H9 (cell line): ENCODE measurements at regions not wholly inside any gene's neighbourhood (a gene's known extent, or its start where the extent isn't known, plus 50 kb on each side); places are given as distances from the start of the nearest gene placed in this dataset.

Source experiments
- DNase-seq: peaks from one replicate; pipeline ENCODE4 v3.0.0-alpha.2; 2017
- H2AFZ ChIP-seq: one replicate; pipeline ENCODE4 v1.6.1; 2013; ENCODE audit warnings: mild to moderate bottlenecking, low read length, control low read depth, moderate library complexity
- H2AK5ac ChIP-seq: 2 replicates; pipeline ENCODE4 v1.6.1; 2013; ENCODE audit warnings: low read length, control low read depth, mixed read lengths; ENCODE audit not compliant: insufficient read length
- H2BK120ac ChIP-seq: one replicate; pipeline ENCODE4 v1.6.1; 2013; ENCODE audit warnings: low read depth, mild to moderate bottlenecking, low read length, control low read depth, inconsistent platforms; ENCODE audit not compliant: poor library complexity, severe bottlenecking
- H2BK12ac ChIP-seq: 2 replicates; pipeline ENCODE4 v1.6.1; 2013; ENCODE audit warnings: low read length, control low read depth, mixed read lengths, low read depth; ENCODE audit not compliant: insufficient read length
- H2BK15ac ChIP-seq: 2 replicates; pipeline ENCODE4 v1.6.1; 2013; ENCODE audit warnings: low read depth, low read length, control low read depth
- H2BK20ac ChIP-seq: one replicate; pipeline ENCODE4 v1.6.1; 2013; ENCODE audit warnings: low read depth, mild to moderate bottlenecking, low read length, control low read depth, inconsistent platforms; ENCODE audit not compliant: poor library complexity, severe bottlenecking
- H2BK5ac ChIP-seq: 2 replicates; pipeline ENCODE4 v1.6.1; 2013; ENCODE audit warnings: low read length, control low read depth, mixed read lengths; ENCODE audit not compliant: insufficient read length
- H3K14ac ChIP-seq: 2 replicates; pipeline ENCODE4 v1.6.1; 2013; ENCODE audit warnings: low read length, control low read depth; ENCODE audit not compliant: insufficient read depth
- H3K18ac ChIP-seq: 2 replicates; pipeline ENCODE4 v1.6.1; 2013; ENCODE audit warnings: low read depth, mild to moderate bottlenecking, mixed read lengths, low read length, control low read depth; ENCODE audit not compliant: insufficient read length
- H3K23ac ChIP-seq: 2 replicates; pipeline ENCODE4 v1.6.1; 2013; ENCODE audit warnings: low read length, control low read depth, mixed read lengths, low read depth; ENCODE audit not compliant: insufficient read length
- H3K23me2 ChIP-seq: 2 replicates; pipeline ENCODE4 v1.6.1; 2013; ENCODE audit warnings: low read depth, mild to moderate bottlenecking, mixed read lengths, low read length, control low read depth; ENCODE audit not compliant: insufficient read length, poor library complexity, severe bottlenecking
- H3K27ac ChIP-seq: 2 replicates; pipeline ENCODE4 v1.5.1; 2013; ENCODE audit warnings: low read length, control low read depth, mixed read lengths, low read depth; ENCODE audit not compliant: insufficient read length
- H3K27me3 ChIP-seq: 2 replicates; pipeline ENCODE4 v1.6.1; 2013; ENCODE audit warnings: low read length, control low read depth, inconsistent platforms; ENCODE audit not compliant: insufficient read depth
- H3K4ac ChIP-seq: 2 replicates; pipeline ENCODE4 v1.6.1; 2013; ENCODE audit warnings: low read depth, mild to moderate bottlenecking, control low read depth, inconsistent platforms, low read length, moderate library complexity
- H3K4me1 ChIP-seq: 2 replicates; pipeline ENCODE4 v1.6.1; 2013; ENCODE audit warnings: low read length, control low read depth, inconsistent platforms; ENCODE audit not compliant: insufficient read depth
- H3K4me2 ChIP-seq: 2 replicates; pipeline ENCODE4 v1.6.1; 2013; ENCODE audit warnings: low read length, control low read depth, mixed read lengths; ENCODE audit not compliant: insufficient read length, insufficient read depth
- H3K56ac ChIP-seq: 2 replicates; pipeline ENCODE4 v1.6.1; 2013; ENCODE audit warnings: low read depth, mild to moderate bottlenecking, mixed read lengths, low read length, control low read depth; ENCODE audit not compliant: insufficient read length
- H3K79me1 ChIP-seq: 2 replicates; pipeline ENCODE4 v1.6.1; 2013; ENCODE audit warnings: low read depth, mild to moderate bottlenecking, moderate library complexity, low read length, control low read depth, inconsistent platforms; ENCODE audit not compliant: insufficient read depth, poor library complexity, severe bottlenecking
- H3K79me2 ChIP-seq: 2 replicates; pipeline ENCODE4 v1.6.1; 2013; ENCODE audit warnings: low read length, control low read depth, inconsistent platforms; ENCODE audit not compliant: insufficient read depth
- H3K9ac ChIP-seq: 2 replicates; pipeline ENCODE4 v1.6.1; 2013; ENCODE audit warnings: low read length, control low read depth, mixed read lengths; ENCODE audit not compliant: insufficient read length; ENCODE audit errors: extremely low read depth
- H3K9me3 ChIP-seq: one replicate; pipeline ENCODE4 v1.6.1; 2013; ENCODE audit warnings: low read depth, low read length, inconsistent platforms; ENCODE audit not compliant: control insufficient read depth
- H3T11ph ChIP-seq: one replicate; pipeline ENCODE4 v1.6.1; 2013; ENCODE audit warnings: mild to moderate bottlenecking, low read length, control low read depth, inconsistent platforms
- H4K20me1 ChIP-seq: one replicate; pipeline ENCODE4 v1.6.1; 2013; ENCODE audit not compliant: control insufficient read depth, insufficient read length, insufficient read depth
- H4K5ac ChIP-seq: 2 replicates; pipeline ENCODE4 v1.6.1; 2013; ENCODE audit warnings: low read depth, mild to moderate bottlenecking, mixed read lengths, low read length, control low read depth; ENCODE audit not compliant: insufficient read length
- H4K8ac ChIP-seq: replicated peaks from 2 replicates; pipeline ENCODE4 v1.6.1; 2013; ENCODE audit warnings: low read length, control low read depth, mixed read lengths, low read depth; ENCODE audit not compliant: insufficient read length
- H4K91ac ChIP-seq: 2 replicates; pipeline ENCODE4 v1.6.1; 2013; ENCODE audit warnings: low read depth, mild to moderate bottlenecking, moderate library complexity, mixed read lengths, low read length, control low read depth; ENCODE audit not compliant: insufficient read length
- H3K27ac Mint-ChIP-seq, 3 experiments: 2 replicates in 2 of 3; 3 replicates in 1 of 3; pipeline ENCODE4 v1.8.0; 2020 to 2021; ENCODE audit warnings: mixed read lengths in 3 of 3, mild to moderate bottlenecking in 1 of 3, moderate library complexity in 1 of 3
- H3K27me3 Mint-ChIP-seq: 2 replicates; pipeline ENCODE4 v1.8.0; 2021; ENCODE audit warnings: low read depth, mild to moderate bottlenecking, moderate library complexity, mixed read lengths
- H3K36me3 Mint-ChIP-seq, 3 experiments: 2 replicates in 2 of 3; 3 replicates in 1 of 3; pipeline ENCODE4 v1.8.0; 2020 to 2021; ENCODE audit warnings: low read depth in 3 of 3, mixed read lengths in 3 of 3; ENCODE audit not compliant: insufficient read depth in 1 of 3
- H3K4me1 Mint-ChIP-seq, 2 experiments: 2 replicates each; pipeline ENCODE4 v1.8.0; 2020; ENCODE audit warnings: mixed read lengths in 2 of 2
- H3K4me3 Mint-ChIP-seq, 2 experiments: 2 replicates in 1 of 2; 3 replicates in 1 of 2; pipeline ENCODE4 v1.8.0; 2020 to 2021; ENCODE audit warnings: mild to moderate bottlenecking in 2 of 2, mixed read lengths in 2 of 2, moderate library complexity in 1 of 2
- H3K9me3 Mint-ChIP-seq, 2 experiments: 2 replicates in 1 of 2; 3 replicates in 1 of 2; pipeline ENCODE4 v1.8.0; 2020; ENCODE audit warnings: mild to moderate bottlenecking in 2 of 2, mixed read lengths in 2 of 2, moderate library complexity in 1 of 2
- WGBS: extraction: QIAGEN DNeasy Blood & Tissue Kit; methylation state at CpG from one replicate; pipeline ENCODE4 v1.1.7; 2013; ENCODE audit warnings: missing lambda C conversion rate, low lambda C conversion rate, mixed read lengths; ENCODE audit not compliant: insufficient read length; ENCODE audit errors: extremely low coverage; 5-methylcytosine and 5-hydroxymethylcytosine counted together
- TF ChIP-seq, protein P1 (sequence below): fragments of 200-600 bp; sonication (generic); conservative IDR thresholded peaks from 3 replicates; pipeline ENCODE4 v1.8.0; 2021; ENCODE audit warnings: antibody characterized with exemption, mild to moderate bottlenecking

GRCh38 chr12:94768398-94769046 lies 118.2 kb upstream of the TMCC3 start:
- Mint-ChIP-seq H3K27ac (peak overlapping the region in 1 of 3 experiments; percentile 10; a peak in 3 of 7 replicates), H3K4me1 (peaks cover 11 to 13% of the 10 kb centered on the region in 2 experiments), H3K27me3 (peaks cover 2% of the 10 kb centered on the region), H3K36me3 (no peaks in the 10 kb centered on the region), H3K9me3 (no peaks in the 10 kb centered on the region), H3K4me3 (no peak overlapping the region)
- Histone ChIP-seq H2BK20ac (no peak overlapping the region), H2AFZ (no peak overlapping the region), H2BK15ac (no peak overlapping the region), H3K79me2 (no peaks in the 10 kb centered on the region), H3K9me3 (no peaks in the 10 kb centered on the region), H4K91ac (no peak overlapping the region), H4K20me1 (no peaks in the 10 kb centered on the region), H3K14ac (no peak overlapping the region), H3K27me3 (no peaks in the 10 kb centered on the region), H2BK5ac (no peak overlapping the region), H2BK12ac (no peak overlapping the region), H2AK5ac (no peak overlapping the region), H3T11ph (no peak overlapping the region), H3K56ac (no peak overlapping the region), H3K18ac (no peak overlapping the region), H3K9ac (no peak overlapping the region), H4K8ac (no peak overlapping the region), H3K4me2 (no peak overlapping the region), H2BK120ac (no peak overlapping the region), H3K23me2 (no peaks in the 10 kb centered on the region), H3K4ac (no peak overlapping the region), H3K79me1 (no peaks in the 10 kb centered on the region), H4K5ac (no peak overlapping the region), H3K23ac (no peak overlapping the region), H3K27ac (no peak overlapping the region), H3K4me1 (peaks cover 5% of the 10 kb centered on the region; the same call in 1 of the 2 replicates)
- no peak for DNase-seq
- TF ChIP-seq, protein P1, sequence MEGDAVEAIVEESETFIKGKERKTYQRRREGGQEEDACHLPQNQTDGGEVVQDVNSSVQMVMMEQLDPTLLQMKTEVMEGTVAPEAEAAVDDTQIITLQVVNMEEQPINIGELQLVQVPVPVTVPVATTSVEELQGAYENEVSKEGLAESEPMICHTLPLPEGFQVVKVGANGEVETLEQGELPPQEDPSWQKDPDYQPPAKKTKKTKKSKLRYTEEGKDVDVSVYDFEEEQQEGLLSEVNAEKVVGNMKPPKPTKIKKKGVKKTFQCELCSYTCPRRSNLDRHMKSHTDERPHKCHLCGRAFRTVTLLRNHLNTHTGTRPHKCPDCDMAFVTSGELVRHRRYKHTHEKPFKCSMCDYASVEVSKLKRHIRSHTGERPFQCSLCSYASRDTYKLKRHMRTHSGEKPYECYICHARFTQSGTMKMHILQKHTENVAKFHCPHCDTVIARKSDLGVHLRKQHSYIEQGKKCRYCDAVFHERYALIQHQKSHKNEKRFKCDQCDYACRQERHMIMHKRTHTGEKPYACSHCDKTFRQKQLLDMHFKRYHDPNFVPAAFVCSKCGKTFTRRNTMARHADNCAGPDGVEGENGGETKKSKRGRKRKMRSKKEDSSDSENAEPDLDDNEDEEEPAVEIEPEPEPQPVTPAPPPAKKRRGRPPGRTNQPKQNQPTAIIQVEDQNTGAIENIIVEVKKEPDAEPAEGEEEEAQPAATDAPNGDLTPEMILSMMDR, result no peak
- no CpG with 5 or more reads among the region's 7 CpGs for WGBS
